GM23248 (cell line): ENCODE measurements at regions not wholly inside any gene's neighbourhood (a gene's known extent, or its start where the extent isn't known, plus 50 kb on each side); places are given as distances from the start of the nearest gene placed in this dataset.

ENCODE experiments used
- EZH2 ChIP-seq: fragments of 200-600 bp; sonication (generic); IDR thresholded peaks from 2 replicates; pipeline ENCODE4 v1.6.1; 2018; ENCODE audit warnings: antibody characterized with exemption, mild to moderate bottlenecking; ENCODE audit not compliant: insufficient read depth, poor library complexity, severe bottlenecking
- EZH2phosphoT487 ChIP-seq: fragments of 200-600 bp; sonication (generic); IDR thresholded peaks from 2 replicates; pipeline ENCODE4 v1.6.1; 2018; ENCODE audit warnings: antibody characterized with exemption, moderate library complexity, mild to moderate bottlenecking, low read depth; ENCODE audit not compliant: insufficient read depth

DNA sequence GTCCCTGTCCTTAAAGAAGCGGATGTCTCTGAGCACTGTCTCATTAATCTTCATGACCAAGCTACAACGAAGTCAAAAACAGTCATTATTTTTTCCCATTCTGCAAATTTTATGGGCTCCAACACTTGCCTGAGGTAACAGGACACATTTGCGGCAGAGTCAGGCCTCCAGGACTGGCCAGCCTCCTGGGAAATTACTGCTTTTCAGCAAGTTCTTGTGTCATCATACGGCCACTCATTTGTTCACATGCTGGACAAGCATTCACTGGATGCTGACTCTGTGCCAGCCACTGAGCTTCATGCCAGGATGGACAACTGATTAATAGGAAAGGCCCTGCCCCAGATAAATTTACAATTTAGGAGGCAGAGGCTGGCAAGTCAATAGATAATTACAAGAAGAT, 305.7 kb downstream of the ACTL7B start:
- TF ChIP-seq EZH2 (no peak), EZH2phosphoT487 (no peak)
